KMS-11 (cell line): ENCODE measurements at regions not wholly inside any gene's neighbourhood (a gene's known extent, or its start where the extent isn't known, plus 50 kb on each side); places are given as distances from the start of the nearest gene placed in this dataset.

Source experiments
- H2AFZ ChIP-seq: fragments of 200-600 bp; sonication (generic); 2 replicates; pipeline ENCODE4 v1.6.1; 2016; ENCODE audit warnings: antibody characterized with exemption, mixed run types, low read depth
- H3K27ac ChIP-seq: fragments of 200-600 bp; sonication (generic); 2 replicates; pipeline ENCODE4 v1.6.1; 2016; ENCODE audit warnings: mild to moderate bottlenecking, mixed run types
- H3K27me3 ChIP-seq: fragments of 200-600 bp; sonication (generic); 2 replicates; pipeline ENCODE4 v1.6.1; 2017; ENCODE audit warnings: mild to moderate bottlenecking, low read depth, mixed run types, moderate library complexity; ENCODE audit not compliant: insufficient read depth
- H3K36me3 ChIP-seq: fragments of 200-600 bp; sonication (generic); 2 replicates; pipeline ENCODE4 v1.6.1; 2017; ENCODE audit warnings: mild to moderate bottlenecking, mixed run types; ENCODE audit not compliant: insufficient read depth
- H3K4me1 ChIP-seq: fragments of 200-600 bp; sonication (generic); 2 replicates; pipeline ENCODE4 v1.6.1; 2016; ENCODE audit warnings: mild to moderate bottlenecking, low read depth, mixed run types; ENCODE audit not compliant: poor library complexity, severe bottlenecking
- H3K4me2 ChIP-seq: fragments of 200-600 bp; sonication (generic); 2 replicates; pipeline ENCODE4 v1.7.0; 2016; ENCODE audit warnings: mild to moderate bottlenecking, mixed run types
- H3K4me3 ChIP-seq: fragments of 200-600 bp; sonication (generic); IDR thresholded peaks from 2 replicates; pipeline ENCODE4 v1.6.1; 2017; ENCODE audit warnings: low read depth, low read length, mixed read lengths; ENCODE audit not compliant: insufficient read depth
- H3K79me2 ChIP-seq: fragments of 200-600 bp; sonication (generic); 2 replicates; pipeline ENCODE4 v1.6.1; 2016; ENCODE audit warnings: low read depth, mixed run types; ENCODE audit not compliant: insufficient read depth
- H3K9ac ChIP-seq: fragments of 200-600 bp; sonication (generic); 2 replicates; pipeline ENCODE4 v1.6.1; 2016; ENCODE audit warnings: mild to moderate bottlenecking, mixed run types
- H4K20me1 ChIP-seq: fragments of 200-600 bp; sonication (generic); 2 replicates; pipeline ENCODE4 v1.6.1; 2016; ENCODE audit warnings: mild to moderate bottlenecking, mixed run types; ENCODE audit not compliant: insufficient read depth
- CTCF ChIP-seq: fragments of 200-600 bp; sonication (generic); conservative IDR thresholded peaks from 2 replicates; pipeline ENCODE4 v1.6.1; 2017; ENCODE audit warnings: low read depth, mild to moderate bottlenecking, antibody characterized with exemption, low read length, moderate library complexity, mixed read lengths

GRCh38 chr6:74671558-74672025, 534.3 kb downstream of the COL12A1 start:
- no peak overlapping the region for H3K27ac ChIP-seq
- H2AFZ ChIP-seq: no peak overlapping the region
- no peak overlapping the region for H3K4me2 ChIP-seq
- no peak overlapping the region for H3K4me3 ChIP-seq
- no peaks in the 10 kb centered on the region for H4K20me1 ChIP-seq
- no peak for TF ChIP-seq CTCF
- H3K36me3 ChIP-seq: no peaks in the 10 kb centered on the region
- no peaks in the 10 kb centered on the region for H3K4me1 ChIP-seq
- H3K79me2 ChIP-seq: no peaks in the 10 kb centered on the region
- no peaks in the 10 kb centered on the region for H3K27me3 ChIP-seq
- no peak overlapping the region for H3K9ac ChIP-seq

GRCh38 chr6:74658391-74658790, 547.5 kb downstream of the COL12A1 start:
- no peak for TF ChIP-seq CTCF
- Histone ChIP-seq H3K27ac (no peak overlapping the region), H3K4me1 (no peaks in the 10 kb centered on the region), H3K79me2 (no peaks in the 10 kb centered on the region), H3K36me3 (no peaks in the 10 kb centered on the region), H4K20me1 (no peaks in the 10 kb centered on the region), H3K4me3 (no peak overlapping the region), H2AFZ (no peak overlapping the region), H3K4me2 (no peak overlapping the region), H3K9ac (no peak overlapping the region), H3K27me3 (no peaks in the 10 kb centered on the region)

GRCh38 chr6:74657931-74658330, 547.9 kb downstream of the COL12A1 start:
- Histone ChIP-seq H3K79me2 (no peaks in the 10 kb centered on the region), H3K36me3 (no peaks in the 10 kb centered on the region), H3K27me3 (no peaks in the 10 kb centered on the region), H3K27ac (no peak overlapping the region), H3K4me3 (no peak overlapping the region), H3K4me2 (no peak overlapping the region), H3K9ac (no peak overlapping the region), H2AFZ (no peak overlapping the region), H4K20me1 (no peaks in the 10 kb centered on the region), H3K4me1 (no peaks in the 10 kb centered on the region)
- TF ChIP-seq CTCF: no peak

DNA sequence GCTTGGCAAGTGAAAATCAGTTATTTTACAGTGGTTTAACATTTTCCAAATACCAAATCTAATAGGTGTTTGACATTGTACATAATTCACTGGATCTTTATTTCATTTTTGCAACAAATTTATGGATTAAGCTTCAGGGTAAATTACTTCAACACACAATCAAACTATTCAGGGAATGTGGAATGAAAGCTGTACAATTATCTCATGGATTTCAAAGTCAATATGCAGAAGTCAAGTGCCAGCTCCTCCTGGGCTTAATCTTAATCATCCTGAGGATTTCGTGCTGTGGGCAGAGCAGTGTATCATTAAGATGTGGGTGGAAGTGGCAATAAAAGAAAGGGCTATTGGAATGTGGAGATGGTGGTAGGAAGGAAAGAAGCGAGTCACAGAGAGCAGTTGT, 548.8 kb downstream of the COL12A1 start:
- H3K79me2 ChIP-seq: no peaks in the 10 kb centered on the region
- H3K36me3 ChIP-seq: no peaks in the 10 kb centered on the region
- H3K4me3 ChIP-seq: no peak overlapping the region
- no peak overlapping the region for H2AFZ ChIP-seq
- H4K20me1 ChIP-seq: no peaks in the 10 kb centered on the region
- H3K27ac ChIP-seq: no peak overlapping the region
- H3K27me3 ChIP-seq: no peaks in the 10 kb centered on the region
- H3K4me2 ChIP-seq: no peak overlapping the region
- H3K9ac ChIP-seq: no peak overlapping the region
- no peaks in the 10 kb centered on the region for H3K4me1 ChIP-seq
- no peak for TF ChIP-seq CTCF
